CD8-positive, alpha-beta memory T cell (primary cell): ENCODE measurements at regions not wholly inside any gene's neighbourhood (a gene's known extent, or its start where the extent isn't known, plus 50 kb on each side); places are given as distances from the start of the nearest gene placed in this dataset.

Source experiments
- CTCF ChIA-PET: fragments of 350-600 bp; sonication (Branson Sonifier 250); formaldehyde crosslinking; loops from one replicate; lab custom pipeline; 2021; ENCODE audit warnings: antibody characterized with exemption; lab: Charles Lee
- POLR2A ChIA-PET: fragments of 350-600 bp; sonication (Branson Sonifier 250); formaldehyde crosslinking; loops from one replicate; lab custom pipeline; 2021; ENCODE audit warnings: antibody characterized with exemption; lab: Charles Lee
- DNase-seq, 5 donors: peaks; one replicate each; pipeline versions ENCODE4 v3.0.0 to v3.0.0-alpha.2; 2020 to 2022; ENCODE audit warnings: mixed read lengths in 1 of 5
- H3K27ac ChIP-seq: one replicate; pipeline ENCODE4 v1.7.0; 2013; ENCODE audit warnings: low read depth, mild to moderate bottlenecking, low read length, moderate library complexity
- H3K27me3 ChIP-seq: 2 replicates; pipeline ENCODE4 v1.7.0; 2013; ENCODE audit warnings: low read length, mild to moderate bottlenecking; ENCODE audit not compliant: insufficient read depth, poor library complexity, severe bottlenecking
- H3K36me3 ChIP-seq: 2 replicates; pipeline ENCODE4 v1.7.0; 2013; ENCODE audit warnings: mild to moderate bottlenecking, low read length, moderate library complexity; ENCODE audit not compliant: insufficient read depth
- H3K4me1 ChIP-seq: 2 replicates; pipeline ENCODE4 v1.7.0; 2013; ENCODE audit warnings: mild to moderate bottlenecking, low read length, moderate library complexity; ENCODE audit not compliant: insufficient read depth
- H3K4me3 ChIP-seq: 2 replicates; pipeline ENCODE4 v1.7.0; 2013; ENCODE audit warnings: mild to moderate bottlenecking, low read length
- H3K9me3 ChIP-seq: 2 replicates; pipeline ENCODE4 v1.7.0; 2013; ENCODE audit warnings: mild to moderate bottlenecking, low read length
- H3K27ac Mint-ChIP-seq, 8 donors: one replicate each; pipeline ENCODE4 v1.8.0; 2020 to 2021; ENCODE audit warnings: mixed read lengths in 8 of 8, mild to moderate bottlenecking in 6 of 8, inconsistent platforms in 3 of 8, moderate library complexity in 3 of 8
- H3K27me3 Mint-ChIP-seq, 2 donors: one replicate each; pipeline ENCODE4 v1.8.0; 2020 to 2021; ENCODE audit warnings: mixed read lengths in 2 of 2, mild to moderate bottlenecking in 1 of 2, moderate library complexity in 1 of 2
- H3K36me3 Mint-ChIP-seq, 3 donors: one replicate each; pipeline ENCODE4 v1.8.0; 2020 to 2021; ENCODE audit warnings: mixed read lengths in 3 of 3, inconsistent platforms in 1 of 3, mild to moderate bottlenecking in 1 of 3
- H3K4me1 Mint-ChIP-seq, 3 donors: one replicate each; pipeline ENCODE4 v1.8.0; 2020 to 2021; ENCODE audit warnings: mixed read lengths in 3 of 3, inconsistent platforms in 1 of 3, mild to moderate bottlenecking in 1 of 3
- H3K4me3 Mint-ChIP-seq, 7 donors: one replicate each; pipeline ENCODE4 v1.8.0; 2020 to 2021; ENCODE audit warnings: mixed read lengths in 7 of 7, mild to moderate bottlenecking in 6 of 7, moderate library complexity in 4 of 7, inconsistent platforms in 2 of 7
- H3K9me3 Mint-ChIP-seq, 5 donors: one replicate each; pipeline ENCODE4 v1.8.0; 2020 to 2022; ENCODE audit warnings: mixed read lengths in 5 of 5, mild to moderate bottlenecking in 3 of 5, moderate library complexity in 2 of 5, inconsistent platforms in 1 of 5

- no peaks in the 10 kb centered on the region for H3K4me1 ChIP-seq
- no peaks in the 10 kb centered on the region for H3K27me3 ChIP-seq
- no peak overlapping the region for H3K27ac Mint-ChIP-seq
- H3K36me3 ChIP-seq: no peaks in the 10 kb centered on the region
- no peak overlapping the region for H3K4me3 Mint-ChIP-seq
- no peak for DNase-seq
- H3K4me1 Mint-ChIP-seq: peaks cover 0 to 9% (median 3%) of the 10 kb centered on the region in 3 donors
- POLR2A ChIA-PET: no interaction called here
- H3K27me3 Mint-ChIP-seq: no peaks in the 10 kb centered on the region
- no peak overlapping the region for H3K27ac ChIP-seq
- peaks cover 5 to 39% (median 13%) of the 10 kb centered on the region in 5 donors for H3K9me3 Mint-ChIP-seq
- no peaks in the 10 kb centered on the region for H3K9me3 ChIP-seq
- H3K36me3 Mint-ChIP-seq: no peaks in the 10 kb centered on the region
- CTCF ChIA-PET: no interaction called here
- no peak overlapping the region for H3K4me3 ChIP-seq
These were observed 953.0 kb downstream of the AMY1C start for GRCh38 chr1:104702731-104703130.

DNA sequence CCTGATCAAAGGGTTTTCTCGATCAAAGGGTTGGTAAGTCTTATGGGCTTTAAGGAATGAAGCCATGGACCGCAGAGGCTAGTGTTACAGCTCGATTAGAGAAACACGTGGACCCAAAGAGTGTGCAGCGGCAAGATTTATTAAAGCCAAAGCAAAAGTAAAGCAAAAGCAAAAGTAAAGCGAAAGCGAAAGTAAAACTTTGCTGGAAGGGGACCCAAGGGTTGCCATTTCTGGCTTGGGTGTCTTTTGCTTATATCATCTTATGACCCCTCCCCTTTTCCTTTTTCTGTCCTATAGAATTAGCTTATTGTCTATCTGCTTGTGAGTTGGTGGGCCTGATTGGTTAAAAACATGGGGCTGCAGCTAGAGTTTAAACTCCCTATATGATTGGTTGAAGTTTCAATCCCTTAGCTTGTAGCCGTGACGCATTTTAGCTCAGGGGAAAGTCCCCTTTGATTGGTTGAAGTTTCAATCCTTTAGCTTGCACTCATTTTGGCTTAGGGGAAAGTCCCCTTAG lies 957.0 kb downstream of the AMY1C start:
- H3K9me3 Mint-ChIP-seq: peaks cover 2 to 33% (median 13%) of the 10 kb centered on the region in 5 donors
- no peak overlapping the region for H3K27ac Mint-ChIP-seq
- ChIA-PET POLR2A (no interaction called here), CTCF (no interaction called here)
- no peak overlapping the region for H3K27ac ChIP-seq
- peaks cover 0 to 9% (median 3%) of the 10 kb centered on the region in 3 donors for H3K4me1 Mint-ChIP-seq
- no peaks in the 10 kb centered on the region for H3K27me3 ChIP-seq
- no peaks in the 10 kb centered on the region for H3K36me3 ChIP-seq
- H3K4me3 ChIP-seq: no peak overlapping the region
- no peaks in the 10 kb centered on the region for H3K9me3 ChIP-seq
- no peaks in the 10 kb centered on the region for H3K4me1 ChIP-seq
- no peaks in the 10 kb centered on the region for H3K27me3 Mint-ChIP-seq
- H3K36me3 Mint-ChIP-seq: no peaks in the 10 kb centered on the region
- peak overlapping the region in 1 of 7 donors; percentile 20 for H3K4me3 Mint-ChIP-seq
- no peak for DNase-seq

GRCh38 chr1:104718752-104719151 lies 969.1 kb downstream of the AMY1C start:
- Mint-ChIP-seq H3K4me1 (no peaks in the 10 kb centered on the region), H3K4me3 (no peak overlapping the region), H3K9me3 (peaks cover 5 to 28% (median 13%) of the 10 kb centered on the region in 5 donors), H3K27ac (no peak overlapping the region), H3K27me3 (no peaks in the 10 kb centered on the region), H3K36me3 (no peaks in the 10 kb centered on the region)
- H3K4me3 ChIP-seq: no peak overlapping the region
- ChIA-PET CTCF (no interaction called here), POLR2A (no interaction called here)
- no peak overlapping the region for H3K27ac ChIP-seq
- no peaks in the 10 kb centered on the region for H3K4me1 ChIP-seq
- H3K9me3 ChIP-seq: no peaks in the 10 kb centered on the region
- H3K27me3 ChIP-seq: no peaks in the 10 kb centered on the region
- H3K36me3 ChIP-seq: no peaks in the 10 kb centered on the region
- DNase-seq: no peak

DNA sequence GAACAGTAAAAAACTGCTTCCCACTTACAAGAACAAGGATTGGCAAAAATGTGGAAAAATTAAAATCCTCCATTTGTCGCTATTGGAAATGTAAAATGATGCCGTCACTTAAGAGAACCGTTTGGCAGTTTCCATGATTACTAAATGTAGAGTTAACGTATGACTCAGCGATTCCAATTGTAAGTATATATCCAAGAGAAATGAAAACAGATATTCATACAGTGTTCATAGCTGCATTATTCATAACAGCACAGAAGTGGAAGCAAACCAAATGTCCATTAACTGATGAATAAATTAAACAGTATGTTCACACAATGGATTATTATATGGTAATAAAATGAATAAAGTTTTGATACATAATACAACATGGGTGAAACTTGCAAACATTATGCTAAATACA lies 971.0 kb downstream of the AMY1C start:
- no peak for DNase-seq
- H3K9me3 Mint-ChIP-seq: peaks cover 7 to 34% (median 17%) of the 10 kb centered on the region in 5 donors
- ChIA-PET CTCF (no interaction called here), POLR2A (no interaction called here)
- no peaks in the 10 kb centered on the region for H3K36me3 ChIP-seq
- no peaks in the 10 kb centered on the region for H3K27me3 Mint-ChIP-seq
- H3K4me1 Mint-ChIP-seq: no peaks in the 10 kb centered on the region
- no peak overlapping the region for H3K27ac Mint-ChIP-seq
- no peak overlapping the region for H3K4me3 Mint-ChIP-seq
- no peaks in the 10 kb centered on the region for H3K9me3 ChIP-seq
- no peaks in the 10 kb centered on the region for H3K36me3 Mint-ChIP-seq
- no peak overlapping the region for H3K4me3 ChIP-seq
- no peaks in the 10 kb centered on the region for H3K27me3 ChIP-seq
- no peaks in the 10 kb centered on the region for H3K4me1 ChIP-seq
- H3K27ac ChIP-seq: no peak overlapping the region

DNA sequence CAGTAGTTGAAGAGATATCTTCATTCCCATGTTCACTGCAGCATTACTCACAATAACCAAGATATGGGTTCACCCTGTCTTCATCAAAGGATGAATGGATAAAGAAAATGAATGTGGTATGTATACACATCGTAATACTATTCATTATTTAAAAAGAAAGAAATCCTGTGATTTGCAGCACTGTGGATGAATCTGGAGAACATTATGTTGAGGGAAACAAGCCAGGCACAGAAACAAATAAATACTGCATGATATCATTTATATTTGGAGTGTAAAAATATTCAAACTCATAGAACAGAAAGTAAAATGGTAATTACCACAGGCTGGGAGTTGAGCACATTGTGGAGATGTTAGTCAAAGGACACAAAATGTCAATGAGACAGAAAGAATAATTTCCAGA lies 977.2 kb downstream of the AMY1C start:
- Mint-ChIP-seq H3K9me3 (peaks cover 6 to 51% (median 24%) of the 10 kb centered on the region in 5 donors), H3K4me3 (no peak overlapping the region), H3K27me3 (no peaks in the 10 kb centered on the region), H3K27ac (no peak overlapping the region), H3K4me1 (no peaks in the 10 kb centered on the region), H3K36me3 (no peaks in the 10 kb centered on the region)
- no peak for DNase-seq
- ChIA-PET CTCF (no interaction called here), POLR2A (no interaction called here)
- Histone ChIP-seq H3K27me3 (no peaks in the 10 kb centered on the region), H3K4me3 (no peak overlapping the region), H3K4me1 (no peaks in the 10 kb centered on the region), H3K9me3 (no peaks in the 10 kb centered on the region), H3K27ac (no peak overlapping the region), H3K36me3 (no peaks in the 10 kb centered on the region)

GRCh38 chr1:104733866-104734265 lies 984.2 kb downstream of the AMY1C start:
- Mint-ChIP-seq H3K9me3 (peaks cover 13 to 40% (median 16%) of the 10 kb centered on the region in 5 donors), H3K27me3 (no peaks in the 10 kb centered on the region), H3K36me3 (no peaks in the 10 kb centered on the region), H3K4me3 (no peak overlapping the region), H3K4me1 (no peaks in the 10 kb centered on the region), H3K27ac (no peak overlapping the region)
- H3K4me1 ChIP-seq: no peaks in the 10 kb centered on the region
- no peaks in the 10 kb centered on the region for H3K9me3 ChIP-seq
- H3K27ac ChIP-seq: no peak overlapping the region
- H3K27me3 ChIP-seq: no peaks in the 10 kb centered on the region
- POLR2A ChIA-PET: no interaction called here
- no peak for DNase-seq
- no peak overlapping the region for H3K4me3 ChIP-seq
- no peaks in the 10 kb centered on the region for H3K36me3 ChIP-seq
- CTCF ChIA-PET: no interaction called here

- H3K9me3 ChIP-seq: no peaks in the 10 kb centered on the region
- peaks cover 0 to 24% (median 11%) of the 10 kb centered on the region in 5 donors for H3K9me3 Mint-ChIP-seq
- CTCF ChIA-PET: no interaction called here
- no peaks in the 10 kb centered on the region for H3K4me1 Mint-ChIP-seq
- no peak overlapping the region for H3K4me3 Mint-ChIP-seq
- H3K27ac Mint-ChIP-seq: no peak overlapping the region
- no peaks in the 10 kb centered on the region for H3K4me1 ChIP-seq
- no peaks in the 10 kb centered on the region for H3K27me3 ChIP-seq
- POLR2A ChIA-PET: no interaction called here
- no peaks in the 10 kb centered on the region for H3K27me3 Mint-ChIP-seq
- DNase-seq: no peak
- H3K27ac ChIP-seq: no peak overlapping the region
- H3K36me3 ChIP-seq: no peaks in the 10 kb centered on the region
- no peaks in the 10 kb centered on the region for H3K36me3 Mint-ChIP-seq
- H3K4me3 ChIP-seq: no peak overlapping the region
These were observed 996.2 kb downstream of the AMY1C start for GRCh38 chr1:104745875-104746274.

- Histone ChIP-seq H3K4me1 (no peaks in the 10 kb centered on the region), H3K4me3 (no peak overlapping the region), H3K36me3 (no peaks in the 10 kb centered on the region), H3K27me3 (no peaks in the 10 kb centered on the region), H3K27ac (no peak overlapping the region), H3K9me3 (no peaks in the 10 kb centered on the region)
- Mint-ChIP-seq H3K9me3 (peaks cover 0 to 31% (median 11%) of the 10 kb centered on the region in 5 donors), H3K4me1 (no peaks in the 10 kb centered on the region), H3K36me3 (no peaks in the 10 kb centered on the region), H3K4me3 (no peak overlapping the region), H3K27me3 (no peaks in the 10 kb centered on the region), H3K27ac (no peak overlapping the region)
- ChIA-PET CTCF (no interaction called here), POLR2A (no interaction called here)
- no peak for DNase-seq
These were observed 997.3 kb downstream of the AMY1C start for GRCh38 chr1:104746994-104747393.

DNA sequence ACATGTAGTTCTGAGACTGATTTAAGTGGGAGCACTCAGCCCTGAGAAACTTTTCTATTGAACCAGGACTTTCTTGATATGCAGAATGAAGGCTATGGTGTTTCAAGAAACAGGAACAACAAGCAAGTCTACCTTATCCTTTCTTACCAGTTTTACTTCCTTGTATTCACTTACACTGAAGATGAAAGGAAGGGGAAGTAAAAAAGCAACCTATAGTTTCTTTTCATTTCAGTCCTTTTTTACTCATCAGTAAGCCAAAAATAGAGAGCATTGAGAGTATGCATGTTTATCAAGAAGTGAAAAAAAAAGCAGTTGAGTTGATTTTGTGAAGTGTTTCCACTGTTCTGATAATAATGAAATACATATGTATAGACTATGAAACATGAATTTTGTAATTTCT lies 1010.3 kb downstream of the AMY1C start:
- no peak overlapping the region for H3K4me3 ChIP-seq
- Mint-ChIP-seq H3K9me3 (peaks cover 1 to 37% (median 19%) of the 10 kb centered on the region in 5 donors), H3K27me3 (no peaks in the 10 kb centered on the region), H3K4me1 (no peaks in the 10 kb centered on the region), H3K36me3 (no peaks in the 10 kb centered on the region), H3K27ac (no peak overlapping the region), H3K4me3 (no peak overlapping the region)
- no peaks in the 10 kb centered on the region for H3K4me1 ChIP-seq
- no peak for DNase-seq
- ChIA-PET POLR2A (no interaction called here), CTCF (no interaction called here)
- H3K36me3 ChIP-seq: no peaks in the 10 kb centered on the region
- no peaks in the 10 kb centered on the region for H3K27me3 ChIP-seq
- H3K27ac ChIP-seq: no peak overlapping the region
- no peaks in the 10 kb centered on the region for H3K9me3 ChIP-seq
